ENCODE measurements at regions not wholly inside any gene's neighbourhood (a gene's known extent, or its start where the extent isn't known, plus 50 kb on each side); places are given as distances from the start of the nearest gene placed in this dataset.

GRCh38 chrX:98731821-98732220, 1678.3 kb downstream of the PCDH19 start (continued):
- TF ChIP-seq FOXS1 (CRISPR knock-in tag; IDR thresholded peaks at IDR 0.05) (no peak), REST (IDR thresholded peaks at IDR 0.05) (no peak), SREBF2 (IDR thresholded peaks at IDR 0.05) (no peak), MAFK (IDR thresholded peaks at IDR 0.05; ENCODE audit: partially characterized antibody) (no peak)

GRCh38 chrX:98717970-98718369, 1692.1 kb downstream of the PCDH19 start:
- no peak overlapping the region for H3K4me3 ChIP-seq
- FAIRE-seq, result no peak
- no peak for ATAC-seq
- no peaks in the 10 kb centered on the region for H3K9me3 ChIP-seq
- no peak overlapping the region for H3K4me2 ChIP-seq
- TF ChIP-seq CTCF (IDR thresholded peaks at IDR 0.05), result no peak
- no peak for TF ChIP-seq FOXS1 (CRISPR knock-in tag; IDR thresholded peaks at IDR 0.05)
- TF ChIP-seq TP53 (CRISPR knock-in tag; IDR thresholded peaks at IDR 0.05), result no peak
- DNase-seq (ENCODE audit: low read depth in 1 of 2, low spot score in 1 of 2), result no peak
- WGBS (ENCODE audit: missing lambda C conversion rate), result 0% methylated on average over 1 of the region's 1 CpG
- POLR2A ChIA-PET, result no interaction called here
- CTCF ChIA-PET, result no interaction called here
- no peak overlapping the region for H3K27ac ChIP-seq
- no peaks in the 10 kb centered on the region for H3K4me1 ChIP-seq

All from A549 (cell line).